ENCODE measurements at regions not wholly inside any gene's neighbourhood (a gene's known extent, or its start where the extent isn't known, plus 50 kb on each side); places are given as distances from the start of the nearest gene placed in this dataset.
"Not testable (repeated sequence)": the region's sequence is repeated elsewhere in the genome, so short reads cannot be mapped to it uniquely, and the experiment has no call there.

DNA sequence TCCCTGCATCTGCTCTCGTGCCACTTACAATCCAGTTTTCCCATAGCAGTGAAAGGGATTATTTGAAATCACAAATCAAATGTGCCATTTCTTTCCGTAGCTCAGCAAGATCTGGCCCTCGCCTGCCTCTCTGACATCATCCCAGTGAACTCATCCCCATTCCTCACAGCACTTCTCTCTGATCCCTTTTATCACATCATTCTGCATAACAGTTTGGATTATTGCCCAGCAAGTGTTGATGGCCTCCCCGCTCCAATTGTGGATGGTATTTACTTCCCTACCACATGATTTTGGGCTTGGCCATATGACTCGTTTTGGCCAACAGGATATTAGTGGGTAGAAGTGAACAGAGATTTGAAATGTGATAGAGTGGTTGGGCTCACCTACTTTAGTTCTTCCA lies 185.0 kb downstream of the NPIPA7 start:
- DNase-seq, result not testable (repeated sequence)

- DNase-seq, result not testable (repeated sequence)
Measured at GRCh38 chr16:16565326-16565725, 186.4 kb downstream of the NPIPA7 start.

DNA sequence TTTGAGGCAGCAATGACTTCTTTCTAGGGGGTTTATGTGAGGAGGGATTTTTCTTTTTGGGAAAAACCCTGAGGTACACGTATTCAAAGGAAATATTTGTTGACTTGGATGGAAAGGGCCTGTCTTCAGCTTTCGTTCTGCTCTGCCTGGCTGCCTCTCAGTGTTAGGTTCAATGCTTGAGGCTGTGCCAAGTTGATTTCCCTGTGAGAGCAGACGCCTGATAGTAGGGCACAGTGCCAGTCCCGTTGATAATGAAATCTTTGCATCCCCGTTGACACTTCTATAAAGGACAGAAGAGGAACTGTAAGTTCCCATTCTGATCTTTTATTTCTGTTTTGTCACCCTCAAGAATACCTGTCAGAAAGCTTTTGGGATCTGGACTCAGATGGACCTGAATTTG lies 191.1 kb downstream of the NPIPA7 start:
- DNase-seq, result not testable (repeated sequence)

DNA sequence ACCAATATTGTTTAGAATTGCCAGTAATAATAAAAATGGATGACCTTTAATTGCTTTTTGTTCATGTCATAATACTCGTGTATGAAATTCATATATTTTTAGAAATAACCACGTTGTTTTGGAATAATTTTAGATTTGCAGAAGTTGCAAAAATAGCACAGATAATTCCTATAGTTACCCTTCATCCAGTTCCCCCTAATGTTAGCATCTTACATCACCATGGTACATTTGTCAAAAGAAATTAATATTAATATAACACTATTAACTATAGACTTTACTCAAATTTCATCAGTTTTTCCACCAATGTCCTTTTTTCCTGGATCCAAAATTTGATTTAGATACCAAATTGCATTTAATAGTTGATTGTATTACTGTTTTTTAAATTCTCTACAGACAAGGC lies 191.9 kb downstream of the NPIPA7 start:
- DNase-seq, result not testable (repeated sequence)

- not testable (repeated sequence) for DNase-seq
Measured at GRCh38 chr16:16572130-16572774, 193.3 kb downstream of the NPIPA7 start.

DNA sequence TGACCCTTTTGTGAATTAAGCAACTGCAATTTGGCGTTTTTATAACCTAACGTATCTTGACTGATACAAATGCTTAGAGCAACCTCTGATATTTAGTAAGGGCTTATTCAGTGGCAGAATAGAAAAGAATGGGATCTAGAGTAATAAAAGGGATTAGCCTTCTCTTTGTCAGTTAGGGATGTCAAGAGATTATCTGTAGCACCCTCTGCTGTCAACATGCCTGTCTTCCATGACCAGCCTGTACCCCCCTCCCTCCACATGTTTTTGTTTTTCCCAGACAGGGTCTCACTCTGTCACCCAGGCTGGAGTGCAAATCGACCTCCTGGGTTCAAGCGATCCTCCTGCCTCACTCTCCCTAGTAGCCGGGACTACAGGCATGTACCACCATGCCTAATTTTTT lies 198.1 kb downstream of the NPIPA7 start:
- DNase-seq, result not testable (repeated sequence)

DNA sequence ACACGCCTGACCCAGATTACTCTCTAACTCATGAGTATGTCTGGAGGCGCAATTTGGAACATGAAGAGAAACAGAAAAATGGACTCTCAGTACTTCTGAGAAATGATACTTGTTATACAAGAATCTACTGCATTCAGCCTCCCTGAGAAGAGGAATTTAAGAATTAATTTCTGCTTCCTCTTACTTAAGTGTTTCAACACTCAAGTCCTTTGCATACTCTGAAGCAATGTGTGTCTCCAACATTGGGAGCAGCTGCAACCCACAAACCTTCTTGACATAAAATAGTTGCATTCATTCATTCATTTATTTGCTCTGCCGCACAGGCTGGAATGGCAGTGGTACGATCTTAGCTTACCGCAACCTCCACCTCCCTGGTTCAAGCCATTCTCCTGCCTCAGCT lies 199.8 kb downstream of the NPIPA7 start:
- DNase-seq, result no peak

DNA sequence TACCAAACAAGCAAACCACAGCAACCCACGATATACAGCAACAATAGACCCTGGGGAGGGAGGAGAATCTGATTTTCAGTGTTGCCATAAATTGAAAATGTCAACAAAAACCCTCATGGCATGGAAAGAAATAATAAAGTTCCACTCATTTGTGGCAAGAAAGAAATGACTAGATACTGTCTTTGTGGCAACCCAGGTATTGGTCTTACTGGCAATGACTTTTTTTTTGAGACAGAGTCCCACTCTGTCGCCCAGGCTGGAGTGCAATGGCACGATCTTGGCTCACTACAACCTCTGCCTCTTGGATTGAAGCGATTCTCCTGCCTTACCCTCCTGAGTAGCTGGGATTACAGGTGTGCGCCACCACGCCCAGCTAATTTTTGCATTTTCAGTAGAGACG lies 204.0 kb downstream of the NPIPA7 start:
- not testable (repeated sequence) for DNase-seq

- DNase-seq, result not testable (repeated sequence)
Measured at GRCh38 chr16:16586073-16586651, 207.2 kb downstream of the NPIPA7 start.

GRCh38 chr16:16586969-16587368 lies 208.0 kb downstream of the NPIPA7 start:
- DNase-seq, result not testable (repeated sequence)

DNA sequence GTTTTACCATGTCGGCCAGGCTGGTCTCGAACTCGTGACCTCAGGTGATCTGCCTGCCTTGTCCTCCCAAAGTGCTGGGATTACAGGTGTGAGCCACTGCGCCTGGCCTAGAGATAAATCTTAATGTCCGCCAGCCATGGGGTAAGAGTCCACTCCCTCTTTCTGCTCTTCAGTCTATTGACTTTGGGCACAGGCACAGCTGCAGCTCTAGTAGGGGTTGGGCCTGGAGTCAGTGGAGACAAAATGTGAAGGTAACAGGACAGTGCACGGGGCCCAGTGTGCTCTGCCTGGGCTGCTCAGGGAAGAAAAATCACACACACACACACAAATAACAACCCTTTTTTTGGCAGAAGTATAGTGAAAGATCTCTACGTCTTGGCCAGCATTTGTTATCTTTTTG lies 209.5 kb downstream of the NPIPA7 start:
- not testable (repeated sequence) for DNase-seq

DNA sequence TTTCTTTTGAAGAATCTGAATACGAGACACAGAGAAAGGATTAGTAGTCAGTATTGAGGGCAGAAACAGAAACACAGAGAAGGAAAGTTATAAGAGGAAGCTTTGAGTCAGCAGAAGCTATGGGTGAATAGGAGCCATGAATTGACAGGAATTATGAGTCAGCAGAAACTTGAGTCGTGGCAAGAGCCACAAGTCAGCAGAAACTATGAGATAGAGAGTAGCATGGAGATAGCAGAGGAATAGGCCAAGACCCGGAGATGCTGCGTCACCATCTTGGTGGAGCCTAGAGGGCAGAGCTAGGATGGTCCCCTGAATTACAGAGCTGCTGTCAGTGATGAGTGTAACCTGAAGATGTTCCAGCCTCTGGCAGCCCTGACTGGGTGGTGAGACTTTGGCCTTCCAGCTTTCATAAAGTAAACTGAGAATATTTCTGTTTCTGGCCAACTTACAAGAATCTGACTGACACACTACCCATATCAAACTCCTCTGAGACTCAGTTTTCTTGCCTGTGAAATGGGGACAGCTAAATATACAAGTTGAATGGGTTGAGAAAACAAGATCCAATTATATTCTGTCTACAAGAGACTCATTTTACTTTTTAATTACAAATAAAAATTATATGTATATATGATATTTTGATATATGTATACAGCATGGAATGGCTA lies 211.8 kb downstream of the NPIPA7 start:
- not testable (repeated sequence) for DNase-seq

- DNase-seq, result not testable (repeated sequence)
Measured at GRCh38 chr16:16593156-16593863, 214.4 kb downstream of the NPIPA7 start.

DNA sequence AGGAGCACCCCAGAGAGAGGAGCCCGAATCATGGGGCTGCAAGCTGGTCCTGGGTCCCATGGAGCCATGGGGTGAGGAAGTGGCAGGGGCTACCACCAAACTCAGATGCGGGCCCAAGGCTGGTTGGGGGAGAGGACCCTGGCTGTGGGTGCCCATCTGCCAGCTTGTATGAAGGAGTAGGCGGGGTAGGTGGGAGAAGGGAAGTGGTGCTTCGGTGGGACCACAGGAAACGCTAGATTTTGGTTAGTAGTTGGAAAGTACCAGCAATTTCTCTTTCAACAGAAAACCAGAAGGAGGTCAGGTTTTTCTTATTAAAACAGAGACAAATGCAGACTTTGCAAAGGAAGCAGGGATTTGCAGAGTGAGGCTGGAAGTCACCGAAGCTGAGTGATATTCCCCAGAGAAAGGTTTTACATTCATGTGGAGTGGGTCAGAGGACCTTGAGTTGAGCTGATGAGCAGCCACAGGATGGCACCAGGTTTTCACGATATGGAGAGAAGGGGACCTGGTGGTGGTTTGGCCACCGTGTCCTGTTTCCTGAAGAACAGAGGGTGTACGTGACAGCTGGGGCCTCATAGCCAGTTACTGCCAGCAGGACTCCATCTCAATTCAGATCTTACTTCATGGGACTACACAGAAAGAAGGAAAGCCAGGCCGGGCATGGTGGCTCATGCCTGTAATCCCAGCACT lies 216.2 kb downstream of the NPIPA7 start:
- DNase-seq, result not testable (repeated sequence)

DNA sequence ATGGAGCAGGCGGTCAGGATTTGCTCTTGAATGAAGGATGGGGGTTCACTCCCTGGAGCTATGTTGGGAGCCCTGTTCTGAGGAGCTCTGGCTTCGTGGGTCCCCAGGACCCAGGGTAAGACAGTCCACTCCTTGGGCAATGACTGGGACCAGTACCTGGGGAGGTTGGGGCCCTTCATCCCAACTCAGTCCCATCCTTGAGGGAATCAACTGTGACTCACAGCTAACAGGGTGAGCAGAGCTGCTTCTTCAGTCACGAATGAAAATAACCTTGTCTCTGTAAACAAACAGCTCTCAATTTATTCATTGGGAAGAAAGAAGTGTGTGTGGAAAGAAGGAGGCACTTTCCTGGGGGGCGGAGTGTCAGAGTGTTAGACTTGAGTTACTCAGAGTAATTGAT lies 222.3 kb downstream of the NPIPA7 start:
- DNase-seq, result not testable (repeated sequence)

GRCh38 chr16:16607401-16608082 lies 228.6 kb downstream of the NPIPA7 start:
- not testable (repeated sequence) for DNase-seq

- not testable (repeated sequence) for DNase-seq
Measured at GRCh38 chr16:16609627-16610026, 230.7 kb downstream of the NPIPA7 start.

GRCh38 chr16:16610389-16610967 lies 231.5 kb downstream of the NPIPA7 start:
- DNase-seq, result not testable (repeated sequence)

GRCh38 chr16:16613212-16613611 lies 234.3 kb downstream of the NPIPA7 start:
- not testable (repeated sequence) for DNase-seq

- not testable (repeated sequence) for DNase-seq
Measured at GRCh38 chr16:16614484-16614883, 235.5 kb downstream of the NPIPA7 start.

DNA sequence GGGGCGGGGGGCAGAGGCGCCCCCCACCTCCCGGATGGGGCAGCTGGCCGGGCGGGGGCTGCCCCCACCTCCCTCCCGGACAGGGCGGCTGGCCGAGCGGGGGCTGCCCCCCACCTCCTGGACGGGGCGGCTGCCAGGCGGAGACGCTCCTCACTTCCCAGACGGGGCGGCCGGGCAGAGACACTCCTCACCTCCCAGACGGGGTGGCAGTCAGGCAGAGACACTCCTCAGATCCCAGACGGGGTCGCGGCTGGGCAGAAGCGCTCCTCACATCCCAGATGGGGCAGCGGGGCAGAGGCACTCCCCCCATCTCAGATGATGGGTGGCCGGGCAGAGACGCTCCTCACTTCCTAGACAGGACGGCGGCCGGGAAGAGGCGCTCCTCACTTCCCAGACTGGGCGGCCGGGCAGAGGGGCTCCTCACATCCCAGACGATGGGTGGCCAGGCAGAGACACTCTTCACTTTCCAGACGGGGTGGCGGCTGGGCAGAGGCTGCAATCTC lies 240.1 kb downstream of the NPIPA7 start:
- DNase-seq, result not testable (repeated sequence)

DNA sequence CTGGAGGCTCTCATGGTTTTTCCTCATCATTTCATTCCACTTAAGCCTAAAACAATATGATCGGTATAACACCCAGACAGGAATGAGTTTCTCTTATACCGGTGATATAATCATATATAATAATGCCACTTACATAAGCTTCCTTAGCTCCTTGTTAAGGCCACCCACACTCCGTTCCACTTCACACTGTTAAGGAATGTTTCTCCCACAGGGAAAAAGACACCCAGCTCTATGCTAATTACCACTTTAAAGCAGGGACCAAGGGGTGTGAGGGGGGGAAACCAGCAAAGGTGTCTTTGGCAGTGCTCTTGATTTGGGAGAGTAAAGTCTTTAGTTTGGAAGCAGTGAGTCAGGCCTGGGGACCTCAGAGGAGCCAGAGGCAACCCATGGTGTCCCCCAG lies 245.4 kb downstream of the NPIPA7 start:
- not testable (repeated sequence) for DNase-seq
